Nucleus accumbens (tissue), 56 donors: ENCODE measurements at regions not wholly inside any gene's neighbourhood (a gene's known extent, or its start where the extent isn't known, plus 50 kb on each side); places are given as distances from the start of the nearest gene placed in this dataset.
"Not testable (repeated sequence)": the region's sequence is repeated elsewhere in the genome, so short reads cannot be mapped to it uniquely, and the experiment has no call there.

ENCODE experiments used
- DNase-seq, 56 donors: peaks; one replicate each; lab custom pipeline; 2025; lab: John Stamatoyannopoulos, UW

GRCh38 chr1:188096521-188096920, 1267.8 kb downstream of the PLA2G4A start:
- DNase-seq: no peak

- DNase-seq: no peak
Observed at GRCh38 chr1:188117436-188117835, 1288.7 kb downstream of the PLA2G4A start.

GRCh38 chr1:188122646-188123045, 1293.9 kb downstream of the PLA2G4A start:
- no peak for DNase-seq

GRCh38 chr1:188127507-188127906, 1298.8 kb downstream of the PLA2G4A start:
- no peak for DNase-seq

DNA sequence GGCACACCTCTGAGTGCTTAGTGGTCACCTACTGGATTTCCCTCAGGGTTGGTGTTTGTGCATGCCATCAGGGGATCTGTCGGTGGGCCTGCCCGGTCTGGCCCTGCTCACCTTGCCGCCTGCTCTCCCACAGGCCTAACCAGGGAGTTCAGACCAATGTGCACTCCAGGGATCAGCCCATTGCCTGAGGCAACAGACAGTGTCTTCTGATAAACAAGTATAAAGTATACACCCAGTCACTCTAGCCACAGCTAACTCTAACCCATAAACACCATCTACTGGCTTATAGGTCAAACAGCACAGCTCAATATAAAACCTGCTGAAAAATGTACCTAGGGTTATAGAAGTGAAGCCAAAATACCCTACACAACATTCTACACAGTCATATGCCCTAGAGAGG, 1300.0 kb downstream of the PLA2G4A start:
- DNase-seq: no peak

DNA sequence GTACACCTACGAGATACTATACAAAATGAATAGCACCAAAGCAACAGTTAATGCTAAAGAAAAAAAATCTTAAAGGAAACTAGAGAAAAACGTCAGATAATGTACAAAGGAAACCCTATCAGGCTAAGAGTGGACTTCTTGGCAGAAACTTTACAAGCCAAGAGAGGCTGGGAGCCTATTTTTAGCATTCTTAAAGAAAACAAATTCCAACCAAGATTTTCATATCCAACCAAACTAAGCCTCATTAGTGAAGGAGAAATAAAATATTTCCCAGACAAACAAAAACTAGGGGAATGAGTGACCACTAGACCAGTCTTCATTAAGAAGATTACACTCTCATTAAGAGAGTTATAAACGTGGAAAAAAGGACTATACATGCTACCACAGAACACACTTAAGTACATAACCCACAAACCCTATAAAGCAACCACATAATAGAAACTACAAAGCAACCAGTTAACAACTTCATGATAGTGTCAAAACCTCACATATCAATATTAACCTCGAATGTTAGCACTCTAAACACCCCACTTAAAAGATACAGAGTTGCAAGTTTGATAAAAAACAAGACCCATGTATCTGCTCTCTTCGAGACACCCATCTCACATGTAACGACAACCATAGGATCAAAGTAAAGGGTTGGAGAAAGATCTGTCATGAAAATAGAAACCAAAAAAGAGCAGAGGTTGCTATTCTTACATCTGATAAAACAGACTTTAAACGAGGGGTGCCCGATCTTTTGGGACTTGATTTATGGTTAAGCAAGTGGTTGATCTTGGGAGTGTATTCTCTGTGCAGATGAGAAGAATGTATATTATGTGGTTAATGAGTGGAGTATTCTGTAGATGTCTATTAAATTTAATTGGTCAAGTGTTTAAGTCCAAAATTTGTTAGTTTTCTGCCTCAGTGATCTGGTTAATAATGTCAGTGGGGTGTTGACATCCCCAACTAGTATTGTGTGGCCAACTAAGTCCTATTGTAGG, 1301.4 kb downstream of the PLA2G4A start:
- DNase-seq: no peak

DNA sequence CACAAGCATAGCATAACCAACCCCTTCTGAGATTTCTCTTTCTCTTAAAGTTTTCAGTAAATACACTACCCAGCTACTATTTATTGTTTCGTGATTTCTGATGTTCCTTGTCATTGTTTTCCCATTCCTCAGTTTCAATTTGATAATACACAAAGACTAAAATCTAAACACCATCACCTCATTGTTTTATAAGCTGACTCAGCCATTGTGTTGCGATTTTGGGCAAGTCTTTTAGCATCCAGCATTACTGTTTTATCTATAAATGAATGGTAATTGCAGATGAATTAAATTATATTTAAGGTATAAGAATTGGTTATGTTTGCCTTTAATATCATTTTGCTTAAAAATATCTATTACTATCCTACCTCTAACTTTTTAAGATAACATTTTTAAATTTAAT, 1308.5 kb downstream of the PLA2G4A start:
- DNase-seq: no peak

GRCh38 chr1:188140958-188141357, 1312.2 kb downstream of the PLA2G4A start:
- DNase-seq: no peak

DNA sequence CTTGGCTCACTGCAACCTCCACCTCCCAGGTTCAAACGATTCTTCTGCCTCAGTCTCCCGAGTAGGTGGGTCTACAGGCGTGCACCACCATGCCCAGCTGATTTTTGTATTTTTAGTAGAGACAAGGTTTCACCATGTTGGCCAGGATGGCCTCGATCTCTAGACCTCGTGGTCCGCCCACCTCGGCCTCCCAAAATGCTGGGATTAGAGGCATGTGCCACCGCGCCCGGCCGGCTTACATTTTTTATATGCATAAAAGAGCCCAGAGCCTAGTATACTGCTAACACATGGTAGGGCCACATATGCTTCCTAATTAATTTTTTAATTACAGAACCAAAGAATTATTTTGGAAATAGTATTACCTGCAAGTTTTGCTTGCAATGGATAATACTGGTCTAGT, 1325.4 kb downstream of the PLA2G4A start:
- no peak for DNase-seq

DNA sequence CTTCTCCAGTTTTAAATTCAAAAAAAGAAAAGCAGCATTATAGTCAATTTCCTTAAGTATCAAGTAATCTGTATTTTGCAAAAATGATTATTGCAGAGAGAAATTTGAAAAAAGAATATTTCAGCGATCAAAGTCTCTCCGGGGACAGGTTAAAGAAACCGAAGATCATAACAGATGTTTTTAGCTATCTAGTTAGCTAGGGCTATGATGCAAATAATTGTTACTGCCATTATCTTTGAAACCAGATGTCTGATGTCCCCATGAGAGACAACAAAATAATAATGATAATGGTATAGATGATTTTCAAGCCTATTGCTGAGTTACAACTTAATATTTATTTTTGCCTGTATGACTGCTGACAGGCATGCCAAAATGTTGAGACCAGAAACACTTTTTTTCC, 1326.0 kb downstream of the PLA2G4A start:
- no peak for DNase-seq

GRCh38 chr1:188155261-188155660, 1326.5 kb downstream of the PLA2G4A start:
- DNase-seq: peak in 2 of 56 donors; percentile 0 to 1

DNA sequence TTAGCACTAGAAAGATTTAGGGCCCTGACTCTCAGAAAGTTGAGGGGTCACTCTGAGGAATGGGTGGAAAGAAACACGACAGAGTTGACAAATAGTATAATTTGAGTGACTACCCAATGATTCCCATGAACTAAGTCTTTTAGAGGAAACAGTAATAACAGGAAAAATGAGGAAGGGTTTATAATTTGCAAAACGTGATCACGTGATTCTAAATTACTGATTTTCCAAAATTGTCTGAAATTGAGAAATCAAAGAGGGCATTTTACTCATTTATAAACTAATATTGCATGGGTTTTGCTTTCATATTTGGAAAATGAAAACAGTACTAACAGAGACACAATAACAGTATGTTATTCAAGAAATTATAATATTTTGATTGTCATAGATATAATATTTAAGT, 1335.7 kb downstream of the PLA2G4A start:
- DNase-seq: no peak

- DNase-seq: no peak
Observed at GRCh38 chr1:188166654-188167053, 1337.9 kb downstream of the PLA2G4A start.

- no peak for DNase-seq
Observed at GRCh38 chr1:188169971-188170370, 1341.2 kb downstream of the PLA2G4A start.

DNA sequence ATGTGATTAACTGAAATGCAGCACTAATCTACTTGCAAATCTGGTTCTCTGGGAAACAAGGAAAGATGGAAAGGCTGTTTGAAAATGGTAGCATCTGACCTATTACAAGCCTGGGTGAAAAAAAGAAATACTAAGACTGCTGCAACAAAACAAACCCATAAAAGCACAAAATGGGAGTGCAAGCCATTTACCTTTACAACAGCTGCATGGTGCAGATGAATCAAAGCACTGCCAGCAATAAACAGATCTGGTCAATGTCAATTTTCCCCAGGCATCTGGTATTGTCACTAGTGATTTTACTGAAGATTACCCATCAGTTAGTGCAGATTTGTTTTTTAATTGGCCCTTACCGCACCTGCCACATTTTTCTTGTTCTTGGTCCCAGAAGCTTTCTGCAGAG, 1341.7 kb downstream of the PLA2G4A start:
- DNase-seq: no peak

- DNase-seq: no peak
Observed at GRCh38 chr1:188170935-188171334, 1342.2 kb downstream of the PLA2G4A start.

GRCh38 chr1:188182063-188182462, 1353.3 kb downstream of the PLA2G4A start:
- not testable (repeated sequence) for DNase-seq

DNA sequence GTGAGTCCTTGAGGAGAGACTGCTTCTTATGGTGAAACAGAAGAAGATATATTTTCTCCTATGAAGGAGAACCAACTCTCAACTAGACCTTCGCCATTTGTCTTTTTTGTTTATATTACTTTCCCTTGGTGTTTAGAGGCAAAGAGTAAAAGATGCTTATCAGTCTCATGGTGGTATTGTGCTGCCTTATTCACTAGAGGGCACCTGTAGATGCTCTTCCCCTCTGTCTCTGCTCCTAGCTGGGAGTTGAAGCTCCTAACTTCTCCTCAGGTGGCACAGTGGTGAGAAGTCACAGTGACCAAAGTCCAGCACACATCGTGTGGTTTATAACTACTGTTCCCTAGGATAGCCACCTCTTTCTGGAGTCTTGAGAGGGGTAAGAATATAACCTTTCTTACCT, 1359.6 kb downstream of the PLA2G4A start:
- DNase-seq: no peak

DNA sequence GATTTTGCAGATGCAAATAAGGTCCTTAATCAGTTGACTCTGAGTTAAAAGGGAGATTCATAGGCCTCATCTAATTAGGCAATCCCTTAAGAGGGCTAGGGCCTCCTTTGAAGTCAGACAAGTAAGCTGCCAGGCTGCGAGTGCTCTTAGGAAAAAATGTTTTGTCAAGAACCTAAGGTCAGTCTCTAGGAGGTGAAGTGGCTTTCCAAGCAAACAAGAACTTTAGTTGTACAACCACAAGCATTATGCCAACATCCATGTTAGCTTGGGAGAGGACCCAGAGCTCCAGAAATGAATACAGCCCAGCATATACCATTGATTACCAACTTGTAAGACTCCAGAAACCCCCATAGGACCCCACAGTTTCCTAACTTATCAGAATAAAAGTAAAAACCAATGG, 1366.2 kb downstream of the PLA2G4A start:
- DNase-seq: no peak

DNA sequence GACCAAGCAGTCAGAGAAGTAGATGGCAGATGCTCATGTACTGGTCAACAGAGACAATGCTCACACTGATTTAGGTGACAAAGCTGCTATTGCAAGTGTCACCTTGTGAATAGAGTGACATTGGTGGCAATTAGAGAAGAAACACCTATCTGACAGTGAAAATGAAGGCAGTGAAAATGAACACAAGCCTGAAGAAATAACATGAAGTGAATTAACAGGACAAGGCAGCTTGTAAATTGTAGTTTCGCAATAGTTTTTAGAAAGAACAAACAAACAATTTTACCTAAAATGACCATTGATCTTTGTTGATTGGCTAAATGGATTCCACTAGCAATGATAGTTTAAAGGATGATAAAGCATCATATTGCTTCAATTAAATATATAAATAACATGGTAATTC, 1389.5 kb downstream of the PLA2G4A start:
- DNase-seq: no peak

DNA sequence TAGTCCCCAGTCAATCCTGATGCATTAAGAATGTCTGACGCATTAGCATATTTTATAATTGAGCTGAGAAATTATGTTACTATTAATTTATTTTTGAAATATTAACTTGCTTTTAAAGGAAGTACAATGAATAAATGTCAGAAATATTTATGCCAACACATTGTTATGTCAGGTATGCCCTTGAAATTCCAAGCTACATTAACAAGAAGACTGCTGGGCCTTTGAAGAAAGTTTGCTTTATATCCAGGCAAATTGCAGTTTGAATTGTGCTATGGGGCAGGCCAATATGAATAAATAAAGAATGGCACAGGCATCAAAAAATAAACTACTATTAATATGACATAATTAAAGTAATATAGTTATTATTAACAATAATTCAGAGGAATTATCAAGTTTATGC, 1391.3 kb downstream of the PLA2G4A start:
- DNase-seq: no peak

DNA sequence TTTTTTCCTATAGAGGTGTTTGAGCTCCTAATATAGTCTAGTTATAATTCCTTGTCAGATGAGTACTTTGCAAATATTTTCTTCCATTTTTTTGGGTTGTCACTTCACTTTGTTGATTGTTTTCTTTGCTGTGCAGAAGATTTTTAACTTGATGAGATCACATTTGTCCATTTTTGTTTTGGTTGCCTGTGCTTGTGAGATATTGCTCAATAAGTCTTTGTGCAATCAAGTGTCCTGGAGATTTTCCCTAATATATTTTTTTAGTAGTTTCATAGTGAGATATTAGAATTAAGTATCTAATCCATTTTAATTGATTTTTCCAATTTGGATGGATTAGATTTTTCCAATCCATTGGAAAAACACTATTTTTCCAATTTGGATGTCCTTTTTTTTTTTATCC, 1395.5 kb downstream of the PLA2G4A start:
- no peak for DNase-seq
